ENCODE measurements at regions not wholly inside any gene's neighbourhood (a gene's known extent, or its start where the extent isn't known, plus 50 kb on each side); places are given as distances from the start of the nearest gene placed in this dataset.
"Not testable (repeated sequence)": the region's sequence is repeated elsewhere in the genome, so short reads cannot be mapped to it uniquely, and the experiment has no call there.

- DNase-seq (ENCODE audit: low read depth): no peak
These were observed 90.0 kb upstream of the GATB start for GRCh38 chr4:151850791-151851213.

GRCh38 chr4:151845551-151845950, 84.7 kb upstream of the GATB start:
- not testable (repeated sequence) for DNase-seq (ENCODE audit: low read depth)

- DNase-seq (ENCODE audit: low read depth): no peak
These were observed 81.7 kb upstream of the GATB start for GRCh38 chr4:151842430-151843079.

GRCh38 chr4:151841107-151841506, 80.3 kb upstream of the GATB start:
- no peak for DNase-seq (ENCODE audit: low read depth)

GRCh38 chr4:151835467-151835866, 74.7 kb upstream of the GATB start:
- DNase-seq (ENCODE audit: low read depth): no peak

GRCh38 chr4:151833174-151833573, 72.4 kb upstream of the GATB start:
- no peak for DNase-seq (ENCODE audit: low read depth)

GRCh38 chr4:151831526-151831925, 70.7 kb upstream of the GATB start:
- no peak for DNase-seq (ENCODE audit: low read depth)

GRCh38 chr4:151830168-151830567, 69.4 kb upstream of the GATB start:
- DNase-seq (ENCODE audit: low read depth): no peak

GRCh38 chr4:151829309-151829708, 68.5 kb upstream of the GATB start:
- DNase-seq (ENCODE audit: low read depth): no peak

- DNase-seq (ENCODE audit: low read depth): no peak
These were observed 63.8 kb upstream of the GATB start for GRCh38 chr4:151824656-151825055.

- no peak for DNase-seq (ENCODE audit: low read depth)
These were observed 61.5 kb upstream of the GATB start for GRCh38 chr4:151822331-151822730.

GRCh38 chr4:151820004-151820403, 59.2 kb upstream of the GATB start:
- DNase-seq (ENCODE audit: low read depth): no peak

- DNase-seq (ENCODE audit: low read depth): no peak
These were observed 50.6 kb upstream of the GATB start for GRCh38 chr4:151811403-151811802.
